ENCODE measurements at regions not wholly inside any gene's neighbourhood (a gene's known extent, or its start where the extent isn't known, plus 50 kb on each side); places are given as distances from the start of the nearest gene placed in this dataset.

- DNase-seq = no peak
These were observed 525.2 kb upstream of the GOT2 start for GRCh38 chr16:59259074-59259949.

- DNase-seq = no peak
These were observed 518.2 kb upstream of the GOT2 start for GRCh38 chr16:59252317-59252716.

GRCh38 chr16:59249011-59249410 is 514.9 kb upstream of the GOT2 start:
- no peak for DNase-seq

GRCh38 chr16:59242556-59242955 is 508.4 kb upstream of the GOT2 start:
- no peak for DNase-seq

- no peak for DNase-seq
These were observed 504.1 kb upstream of the GOT2 start for GRCh38 chr16:59238246-59238645.

- DNase-seq = no peak
These were observed 502.8 kb upstream of the GOT2 start for GRCh38 chr16:59236804-59237458.

- no peak for DNase-seq
These were observed 490.3 kb upstream of the GOT2 start for GRCh38 chr16:59224401-59224800.

GRCh38 chr16:59220011-59220410 is 485.9 kb upstream of the GOT2 start:
- no peak for DNase-seq

GRCh38 chr16:59216291-59216690 is 482.2 kb upstream of the GOT2 start:
- no peak for DNase-seq

GRCh38 chr16:59214455-59214854 is 480.3 kb upstream of the GOT2 start:
- DNase-seq = no peak

GRCh38 chr16:59213952-59214351 is 479.8 kb upstream of the GOT2 start:
- DNase-seq = no peak

- no peak for DNase-seq
These were observed 478.4 kb upstream of the GOT2 start for GRCh38 chr16:59212492-59213024.

- no peak for DNase-seq
These were observed 476.9 kb upstream of the GOT2 start for GRCh38 chr16:59210955-59211541.

GRCh38 chr16:59205403-59205802 is 471.3 kb upstream of the GOT2 start:
- DNase-seq = no peak

- DNase-seq = no peak
These were observed 470.5 kb upstream of the GOT2 start for GRCh38 chr16:59204589-59204988.

- DNase-seq = no peak
These were observed 468.2 kb upstream of the GOT2 start for GRCh38 chr16:59202233-59202862.

- no peak for DNase-seq
These were observed 467.7 kb upstream of the GOT2 start for GRCh38 chr16:59201821-59202220.

- no peak for DNase-seq
These were observed 467.0 kb upstream of the GOT2 start for GRCh38 chr16:59201160-59201559.

GRCh38 chr16:59198487-59198886 is 464.4 kb upstream of the GOT2 start:
- DNase-seq = no peak

GRCh38 chr16:59195242-59195641 is 461.1 kb upstream of the GOT2 start:
- no peak for DNase-seq

- no peak for DNase-seq
These were observed 459.5 kb upstream of the GOT2 start for GRCh38 chr16:59193637-59194036.

- DNase-seq = no peak
These were observed 458.6 kb upstream of the GOT2 start for GRCh38 chr16:59192551-59193199.

- DNase-seq = no peak
These were observed 456.6 kb upstream of the GOT2 start for GRCh38 chr16:59190731-59191130.
